ENCODE measurements at regions not wholly inside any gene's neighbourhood (a gene's known extent, or its start where the extent isn't known, plus 50 kb on each side); places are given as distances from the start of the nearest gene placed in this dataset.
"Not testable (repeated sequence)": the region's sequence is repeated elsewhere in the genome, so short reads cannot be mapped to it uniquely, and the experiment has no call there.

GRCh38 chr14:54221971-54222370 lies 174.8 kb upstream of the CDKN3 start:
- in situ Hi-C loops (cut with MboI; ENCODE audit: low pct_unique_long_range_greater_than_20kb, low sequenced_read_pairs), result no loop called here
- no peak for DNase-seq

- DNase-seq, result no peak
- in situ Hi-C loops (cut with MboI; ENCODE audit: low pct_unique_long_range_greater_than_20kb, low sequenced_read_pairs), result no loop called here
Measured at GRCh38 chr14:54223831-54224402, 172.9 kb upstream of the CDKN3 start.

- in situ Hi-C loops (cut with MboI; ENCODE audit: low pct_unique_long_range_greater_than_20kb, low sequenced_read_pairs), result no loop called here
- no peak for DNase-seq
Measured at GRCh38 chr14:54225457-54226060, 171.2 kb upstream of the CDKN3 start.

DNA sequence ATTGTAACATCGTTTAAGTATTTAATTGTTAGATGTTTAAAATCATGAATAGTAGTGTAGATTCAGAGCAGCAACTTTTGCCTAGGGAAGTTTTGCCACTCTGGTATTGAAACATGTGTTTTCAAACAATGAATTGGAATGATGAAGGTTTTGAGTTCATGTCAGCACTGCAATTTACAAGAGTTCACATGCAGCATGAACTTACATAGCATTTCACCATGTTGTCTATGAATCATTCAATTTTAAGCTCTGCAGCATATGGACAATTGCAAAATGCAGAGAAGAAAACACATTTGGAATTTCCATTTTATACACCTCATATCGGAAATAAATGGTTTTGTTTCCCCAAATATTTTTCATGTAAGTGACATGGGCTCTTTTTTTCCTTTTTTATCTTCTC lies 170.7 kb upstream of the CDKN3 start:
- in situ Hi-C loops (cut with MboI; ENCODE audit: low pct_unique_long_range_greater_than_20kb, low sequenced_read_pairs), result no loop called here
- no peak for DNase-seq

- in situ Hi-C loops (cut with MboI; ENCODE audit: low pct_unique_long_range_greater_than_20kb, low sequenced_read_pairs), result no loop called here
Measured at GRCh38 chr14:54226558-54226957, 170.2 kb upstream of the CDKN3 start.

GRCh38 chr14:54229136-54229535 lies 167.7 kb upstream of the CDKN3 start:
- in situ Hi-C loops (cut with MboI; ENCODE audit: low pct_unique_long_range_greater_than_20kb, low sequenced_read_pairs), result no loop called here

More at GRCh38 chr14:54226558-54226957, 170.2 kb upstream of the CDKN3 start:
- DNase-seq, result no peak

DNA sequence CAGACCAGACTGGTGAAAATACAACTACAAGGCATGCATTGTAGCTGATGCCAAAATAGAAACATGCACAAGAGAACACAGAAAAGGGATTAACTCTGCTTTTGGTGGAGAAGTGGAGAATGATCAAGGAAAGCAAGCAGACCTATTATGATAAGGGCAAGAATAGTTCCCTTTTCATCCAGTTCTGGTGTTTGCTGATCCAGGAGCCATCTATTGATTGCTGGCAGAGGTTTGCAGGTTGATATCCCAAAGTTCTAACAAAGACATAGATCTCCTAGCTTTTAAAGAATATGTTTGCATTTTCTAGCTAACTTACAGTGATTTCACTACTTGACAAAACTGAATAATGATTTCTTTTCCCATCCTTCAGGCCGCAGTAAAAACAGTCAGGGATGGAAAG lies 166.2 kb upstream of the CDKN3 start:
- in situ Hi-C loops (cut with MboI; ENCODE audit: low pct_unique_long_range_greater_than_20kb, low sequenced_read_pairs), result no loop called here
- DNase-seq, result no peak

More at GRCh38 chr14:54229136-54229535, 167.7 kb upstream of the CDKN3 start:
- DNase-seq, result no peak

DNA sequence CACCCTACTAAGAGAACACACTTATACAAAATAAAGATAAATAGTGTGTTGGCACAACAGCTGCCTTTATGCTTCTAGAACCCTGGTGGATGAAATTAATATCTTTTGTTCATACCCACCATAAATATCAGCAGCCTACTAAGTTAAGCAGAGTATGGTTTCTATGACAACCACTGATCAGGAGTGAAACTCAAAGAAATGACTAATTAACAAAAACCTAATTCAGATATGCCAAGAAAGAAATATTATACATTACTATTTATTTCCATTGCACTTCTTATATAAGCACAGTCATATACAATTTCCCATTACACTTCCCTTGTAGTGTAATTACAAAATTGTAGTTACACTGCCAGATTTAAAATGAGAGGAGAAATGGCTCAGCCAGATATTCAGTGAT lies 164.1 kb upstream of the CDKN3 start:
- in situ Hi-C loops (cut with MboI; ENCODE audit: low pct_unique_long_range_greater_than_20kb, low sequenced_read_pairs), result no loop called here
- no peak for DNase-seq

- DNase-seq, result no peak
- in situ Hi-C loops (cut with MboI; ENCODE audit: low pct_unique_long_range_greater_than_20kb, low sequenced_read_pairs), result no loop called here
Measured at GRCh38 chr14:54241517-54241916, 155.3 kb upstream of the CDKN3 start.

- no peak for DNase-seq
- in situ Hi-C loops (cut with MboI; ENCODE audit: low pct_unique_long_range_greater_than_20kb, low sequenced_read_pairs), result no loop called here
Measured at GRCh38 chr14:54251356-54251755, 145.5 kb upstream of the CDKN3 start.

DNA sequence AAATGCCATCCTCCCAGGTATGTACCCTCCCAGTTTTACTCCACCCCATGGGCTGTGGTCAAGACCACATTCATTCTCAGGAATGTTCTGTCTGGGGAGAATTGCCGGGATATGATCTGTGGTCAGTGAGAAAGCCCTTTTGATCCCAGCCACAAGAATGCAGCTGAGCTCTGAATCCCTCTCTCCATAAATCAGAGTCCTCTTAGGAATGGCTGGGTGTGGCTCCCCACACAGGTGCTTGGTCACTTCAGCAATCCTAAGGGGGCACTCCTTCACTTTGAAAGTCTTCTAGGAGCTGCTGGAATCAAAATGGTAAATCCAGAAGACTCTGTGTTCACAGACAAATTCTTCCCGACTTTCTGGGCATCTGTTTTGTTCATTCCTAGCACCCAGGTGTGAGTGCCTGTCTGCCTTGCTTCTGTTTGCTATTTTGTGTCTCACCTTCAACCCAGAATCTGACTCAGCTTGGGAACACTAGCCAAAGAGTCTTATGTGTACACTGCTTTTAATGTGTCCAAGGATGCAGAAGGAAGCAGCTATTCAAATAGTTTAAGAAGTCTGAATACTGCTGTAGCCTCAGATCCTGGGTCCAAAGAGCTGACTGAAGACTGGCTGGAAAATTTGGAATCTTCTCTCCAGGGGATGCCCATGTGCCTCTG lies 144.6 kb upstream of the CDKN3 start:
- no peak for DNase-seq
- in situ Hi-C loops (cut with MboI; ENCODE audit: low pct_unique_long_range_greater_than_20kb, low sequenced_read_pairs), result no loop called here

- in situ Hi-C loops (cut with MboI; ENCODE audit: low pct_unique_long_range_greater_than_20kb, low sequenced_read_pairs), result no loop called here
- DNase-seq, result no peak
Measured at GRCh38 chr14:54253195-54253947, 143.4 kb upstream of the CDKN3 start.

DNA sequence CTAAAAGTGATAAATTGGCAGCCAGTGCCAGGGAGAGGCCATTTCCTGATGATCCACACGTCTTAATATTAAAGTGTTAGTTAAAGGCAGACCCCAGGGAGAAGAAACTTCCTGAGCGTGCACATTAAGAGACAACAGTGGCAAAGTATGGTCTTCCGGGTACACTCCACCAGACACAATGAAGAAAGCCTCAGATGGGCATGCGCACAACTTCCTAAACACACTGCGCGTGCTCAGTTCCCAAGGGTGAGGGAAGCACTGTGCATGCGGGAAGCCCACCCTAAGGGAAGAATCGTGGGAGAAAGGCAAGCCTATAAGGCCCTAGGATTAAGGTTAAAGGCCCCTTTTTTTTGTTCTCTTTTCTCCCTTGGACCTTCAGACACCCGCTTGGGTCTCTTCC lies 140.7 kb upstream of the CDKN3 start:
- in situ Hi-C loops (cut with MboI; ENCODE audit: low pct_unique_long_range_greater_than_20kb, low sequenced_read_pairs), result no loop called here
- no peak for DNase-seq

DNA sequence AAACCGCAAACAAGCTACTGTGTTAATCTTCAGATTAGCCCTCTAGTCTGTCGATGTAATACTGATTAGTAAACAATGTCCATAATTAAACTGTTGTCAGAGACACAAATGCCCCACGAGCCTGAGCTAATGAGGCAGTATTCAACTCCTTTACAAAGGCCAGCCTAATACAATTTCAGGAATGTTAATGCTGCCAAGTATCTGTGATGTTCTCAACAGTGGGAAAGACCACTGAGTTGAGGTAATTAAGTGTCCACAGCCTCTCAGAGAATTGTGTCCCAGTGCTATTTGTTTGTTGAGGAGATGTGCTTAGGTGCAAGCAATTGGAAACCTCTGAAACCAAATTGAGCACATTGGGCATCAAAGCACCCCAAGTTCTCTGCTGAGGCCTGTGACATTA lies 139.4 kb upstream of the CDKN3 start:
- in situ Hi-C loops (cut with MboI; ENCODE audit: low pct_unique_long_range_greater_than_20kb, low sequenced_read_pairs), result no loop called here
- no peak for DNase-seq

DNA sequence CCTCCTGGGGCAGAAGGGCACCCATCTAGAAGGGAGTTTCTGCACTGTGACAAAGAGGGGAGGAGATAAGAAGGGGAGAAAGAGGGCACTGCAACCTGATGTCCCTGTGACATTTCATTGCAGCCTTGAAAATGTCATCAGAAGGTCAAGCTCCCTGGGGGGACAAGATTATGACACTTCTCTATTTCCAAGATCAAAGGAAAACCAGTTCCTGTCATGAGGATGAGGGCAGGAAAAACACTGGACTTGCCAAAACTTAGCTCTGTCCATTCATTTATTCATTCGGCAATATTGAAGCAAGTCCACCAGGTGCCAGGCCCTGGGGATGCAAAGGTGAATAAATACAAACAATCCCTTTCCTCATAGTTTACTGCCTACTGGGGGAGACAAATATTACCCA lies 138.4 kb upstream of the CDKN3 start:
- no peak for DNase-seq
- in situ Hi-C loops (cut with MboI; ENCODE audit: low pct_unique_long_range_greater_than_20kb, low sequenced_read_pairs), result no loop called here

- in situ Hi-C loops (cut with MboI; ENCODE audit: low pct_unique_long_range_greater_than_20kb, low sequenced_read_pairs), result no loop called here
- no peak for DNase-seq
Measured at GRCh38 chr14:54259821-54260220, 137.0 kb upstream of the CDKN3 start.

GRCh38 chr14:54261283-54261682 lies 135.5 kb upstream of the CDKN3 start:
- no peak for DNase-seq
- in situ Hi-C loops (cut with MboI; ENCODE audit: low pct_unique_long_range_greater_than_20kb, low sequenced_read_pairs), result no loop called here

GRCh38 chr14:54266616-54267015 lies 130.2 kb upstream of the CDKN3 start:
- in situ Hi-C loops (cut with MboI; ENCODE audit: low pct_unique_long_range_greater_than_20kb, low sequenced_read_pairs); DNase-seq: not testable (repeated sequence)

DNA sequence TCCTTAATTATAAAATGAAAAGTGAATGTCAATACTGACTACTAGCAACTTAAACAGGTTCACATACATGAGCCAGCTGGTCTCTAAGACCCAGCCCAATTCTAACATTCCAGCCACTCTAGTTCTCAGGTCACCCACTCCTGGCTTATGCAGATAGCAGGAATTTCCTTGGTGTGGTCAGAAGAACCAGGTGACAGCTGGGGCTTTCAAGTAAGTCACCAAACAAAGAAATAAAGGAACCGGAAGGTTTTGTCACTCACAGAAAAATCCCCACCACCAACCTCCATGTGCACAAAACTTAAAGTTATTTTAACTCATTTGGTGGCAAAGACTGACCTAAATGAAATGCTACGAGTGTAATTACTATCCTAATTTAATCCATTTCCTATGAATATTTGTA lies 129.6 kb upstream of the CDKN3 start:
- in situ Hi-C loops (cut with MboI; ENCODE audit: low pct_unique_long_range_greater_than_20kb, low sequenced_read_pairs), result no loop called here
- no peak for DNase-seq

Data from KBM-7 (cell line).